Thyroid gland (tissue), 4 donors: ENCODE measurements at regions not wholly inside any gene's neighbourhood (a gene's known extent, or its start where the extent isn't known, plus 50 kb on each side); places are given as distances from the start of the nearest gene placed in this dataset.

Experiments used
- DNase-seq, 2 donors: peaks; one replicate each; pipeline ENCODE4 v3.0.0-alpha.2; 2019
- H3K27ac ChIP-seq, 3 donors: fragments of 200-600 bp; sonication (generic); 1 replicate in 2 of 3; 2 replicates in 1 of 3; pipeline ENCODE4 v1.5.1; 2016 to 2019; ENCODE audit warnings: mild to moderate bottlenecking in 1 of 3, moderate library complexity in 1 of 3
- H3K27me3 ChIP-seq: fragments of 200-600 bp; sonication (generic); one replicate; pipeline ENCODE4 v1.5.1; 2019
- H3K36me3 ChIP-seq, 2 donors: fragments of 200-600 bp; sonication (generic); one replicate each; pipeline ENCODE4 v1.5.1; 2016 to 2019
- H3K4me1 ChIP-seq, 2 donors: fragments of 200-600 bp; sonication (generic); one replicate each; pipeline ENCODE4 v1.5.1; 2017 to 2019
- H3K4me3 ChIP-seq, 3 donors: fragments of 200-600 bp; sonication (generic); replicated peaks in 1 of 3; 1 replicate in 2 of 3; 2 replicates in 1 of 3; pipeline ENCODE4 v1.5.1; 2016; ENCODE audit warnings: mild to moderate bottlenecking in 1 of 3
- H3K9me3 ChIP-seq: fragments of 200-600 bp; sonication (generic); one replicate; pipeline ENCODE4 v1.5.1; 2017
- CTCF ChIP-seq, 6 experiments: fragments of 200-600 bp in 3 of 6; fragments of 450-650 bp in 3 of 6; sonication (generic) in 3 of 6; IDR thresholded peaks; one replicate each; pipeline ENCODE4 v1.5.1; 2016 to 2019; ENCODE audit warnings: antibody characterized with exemption in 6 of 6, mild to moderate bottlenecking in 2 of 6, inconsistent platforms in 1 of 6, moderate library complexity in 1 of 6
- POLR2A ChIP-seq, 2 donors: fragments of 450-650 bp; IDR thresholded peaks; one replicate each; pipeline ENCODE4 v1.6.1; 2017; ENCODE audit warnings: antibody characterized with exemption in 2 of 2, mild to moderate bottlenecking in 2 of 2, moderate library complexity in 1 of 2
- WGBS, 2 donors: methylation state at CpG; one replicate each; pipeline ENCODE4 v1.1.5; 2017; 5-methylcytosine and 5-hydroxymethylcytosine counted together
- intact Hi-C: fragments of 100-400 bp; cut with DNase I; formaldehyde crosslinking; loops from one replicate; pipeline ENCODE4 v1.15.1; 2023

GRCh38 chr1:208501542-208501941, 257.4 kb upstream of the PLXNA2 start:
- no peak for TF ChIP-seq POLR2A (IDR thresholded peaks at IDR 0.05)
- no peak for TF ChIP-seq CTCF (IDR thresholded peaks at IDR 0.05)
- H3K27me3 ChIP-seq, result no peaks in the 10 kb centered on the region
- no peak for DNase-seq
- H3K9me3 ChIP-seq, result no peaks in the 10 kb centered on the region
- H3K36me3 ChIP-seq, result no peaks in the 10 kb centered on the region
- intact Hi-C loops, result no loop called here
- no peak overlapping the region for H3K27ac ChIP-seq
- H3K4me1 ChIP-seq, result peaks cover 0 to 12% of the 10 kb centered on the region in 2 donors
- no peak overlapping the region for H3K4me3 ChIP-seq
- 78% methylated on average over 2 of the region's 2 CpGs for WGBS, 2 donors

- intact Hi-C loops, result no loop called here
These were observed 259.6 kb upstream of the PLXNA2 start for GRCh38 chr1:208503787-208504186.

GRCh38 chr1:208506812-208507211, 262.6 kb upstream of the PLXNA2 start:
- H3K27me3 ChIP-seq, result no peaks in the 10 kb centered on the region
- H3K36me3 ChIP-seq, result no peaks in the 10 kb centered on the region
- TF ChIP-seq POLR2A (IDR thresholded peaks at IDR 0.05), result no peak
- TF ChIP-seq CTCF (IDR thresholded peaks at IDR 0.05), result no peak
- WGBS, 2 donors, result 97 to 98% methylated on average over 2 of the region's 2 CpGs
- H3K27ac ChIP-seq, result no peak overlapping the region
- intact Hi-C loops, result no loop called here
- DNase-seq, result no peak
- H3K4me1 ChIP-seq, result peaks cover 0 to 5% of the 10 kb centered on the region in 2 donors
- H3K9me3 ChIP-seq, result no peaks in the 10 kb centered on the region
- no peak overlapping the region for H3K4me3 ChIP-seq

More at GRCh38 chr1:208503787-208504186, 259.6 kb upstream of the PLXNA2 start:
- Histone ChIP-seq H3K4me1 (peaks cover 0 to 5% of the 10 kb centered on the region in 2 donors), H3K27me3 (no peaks in the 10 kb centered on the region), H3K4me3 (no peak overlapping the region), H3K27ac (no peak overlapping the region), H3K36me3 (no peaks in the 10 kb centered on the region), H3K9me3 (no peaks in the 10 kb centered on the region)
- no peak for TF ChIP-seq POLR2A (IDR thresholded peaks at IDR 0.05)
- no peak for TF ChIP-seq CTCF (IDR thresholded peaks at IDR 0.05)
- 78 to 80% methylated on average over 8 of the region's 8 CpGs for WGBS, 2 donors
- no peak for DNase-seq

GRCh38 chr1:208509072-208509471, 264.9 kb upstream of the PLXNA2 start:
- peaks cover 0 to 5% of the 10 kb centered on the region in 2 donors for H3K4me1 ChIP-seq
- no peak for TF ChIP-seq CTCF (IDR thresholded peaks at IDR 0.05)
- no peak for TF ChIP-seq POLR2A (IDR thresholded peaks at IDR 0.05)
- DNase-seq, result no peak
- no peaks in the 10 kb centered on the region for H3K27me3 ChIP-seq
- H3K9me3 ChIP-seq, result no peaks in the 10 kb centered on the region
- no peak overlapping the region for H3K4me3 ChIP-seq
- no peak overlapping the region for H3K27ac ChIP-seq
- H3K36me3 ChIP-seq, result no peaks in the 10 kb centered on the region
- 67 to 87% methylated on average over 2 of the region's 2 CpGs for WGBS, 2 donors
- intact Hi-C loops, result no loop called here

- no peak for TF ChIP-seq POLR2A (IDR thresholded peaks at IDR 0.05)
- TF ChIP-seq CTCF (IDR thresholded peaks at IDR 0.05), result no peak
- H3K27ac ChIP-seq, result no peak overlapping the region
- 84 to 92% methylated on average over 5 of the region's 5 CpGs for WGBS, 2 donors
These were observed 266.2 kb upstream of the PLXNA2 start for GRCh38 chr1:208510192-208510952.

More at GRCh38 chr1:208510192-208510952, 266.2 kb upstream of the PLXNA2 start:
- Histone ChIP-seq H3K4me3 (no peak overlapping the region), H3K36me3 (no peaks in the 10 kb centered on the region), H3K4me1 (peaks cover 0 to 4% of the 10 kb centered on the region in 2 donors), H3K9me3 (no peaks in the 10 kb centered on the region), H3K27me3 (no peaks in the 10 kb centered on the region)
- no peak for DNase-seq
- intact Hi-C loops, result no loop called here
